GM12878 (cell line): ENCODE measurements at regions not wholly inside any gene's neighbourhood (a gene's known extent, or its start where the extent isn't known, plus 50 kb on each side); places are given as distances from the start of the nearest gene placed in this dataset.

Experiments
- ATAC-seq: fragments of 200-7000 bp; cut with Tn5 transposase; 3 replicates; pipeline ENCODE4 v1.9.1; 2020; ENCODE audit warnings: mild to moderate bottlenecking, moderate library complexity
- BruUV-seq: library from RNA; stranded (reverse); fragments of 400-500 nt; replicated peaks from 2 replicates; lab custom pipeline; 2021; lab: Mats Ljungman, UMichigan
- CTCF ChIA-PET: fragments of 300-600 bp; sonication (Branson Sonifier 250); formaldehyde crosslinking; extraction: SDS; loops from one replicate; lab custom pipeline; 2021; ENCODE audit warnings: inconsistent platforms; lab: Yijun Ruan, JAX
- POLR2A ChIA-PET: fragments of 350-600 bp; formaldehyde crosslinking; extraction: SDS; loops from one replicate; lab custom pipeline; 2021; ENCODE audit warnings: inconsistent platforms; lab: Charles Lee
- RAD21 ChIA-PET: fragments of 300-600 bp; sonication (Branson Sonifier 250); formaldehyde crosslinking; loops from one replicate; lab custom pipeline; 2023; ENCODE audit warnings: antibody characterized with exemption; ENCODE audit not compliant: unreplicated experiment; lab: Charles Lee
- SMC1A ChIA-PET: fragments of 300-600 bp; sonication (Branson Sonifier 250); formaldehyde crosslinking; loops from one replicate; lab custom pipeline; 2023; ENCODE audit not compliant: unreplicated experiment, uncharacterized antibody; lab: Charles Lee
- DNase-seq: peaks from one replicate; pipeline ENCODE4 v3.0.0-alpha.2; 2011; ENCODE audit warnings: low read depth, low spot score
- FAIRE-seq: peaks from 3 replicates; lab custom pipeline; 2011; peaks lifted over from hg19 to GRCh38; lab: Jason Lieb, UNC
- H2AFZ ChIP-seq: 2 replicates; pipeline ENCODE4 v1.6.0; 2011; ENCODE audit warnings: low read depth, low read length, control low read depth; ENCODE audit not compliant: control insufficient read depth
- H3K27ac ChIP-seq: 2 replicates; pipeline ENCODE4 v1.5.1; 2011; ENCODE audit warnings: control low read depth; ENCODE audit not compliant: control insufficient read depth, insufficient read depth
- H3K27me3 ChIP-seq, 2 experiments: replicated peaks in 1 of 2; 2 replicates each; pipeline versions ENCODE4 v1.6.0 to v1.6.1; 2011; ENCODE audit warnings: low read length in 1 of 2; ENCODE audit not compliant: control insufficient read depth in 2 of 2, insufficient read depth in 2 of 2
- H3K36me3 ChIP-seq, 2 experiments: 2 replicates each; pipeline ENCODE4 v1.5.1; 2011; ENCODE audit warnings: low read length in 1 of 2; ENCODE audit not compliant: control insufficient read depth in 2 of 2, insufficient read depth in 2 of 2
- H3K4me1 ChIP-seq: 2 replicates; pipeline ENCODE4 v1.6.1; 2011; ENCODE audit warnings: mild to moderate bottlenecking, low read length, moderate library complexity, mixed read lengths; ENCODE audit not compliant: control insufficient read depth, insufficient read depth
- H3K4me2 ChIP-seq: 2 replicates; pipeline ENCODE4 v1.6.0; 2011; ENCODE audit warnings: control low read depth; ENCODE audit not compliant: control insufficient read depth, insufficient read depth
- H3K4me3 ChIP-seq: fragments of 200-600 bp; sonication (generic); 2 replicates; pipeline ENCODE4 v1.5.1; 2016
- H3K79me2 ChIP-seq: 2 replicates; pipeline ENCODE4 v1.6.0; 2011; ENCODE audit warnings: low read length; ENCODE audit not compliant: control insufficient read depth, insufficient read depth
- H3K9ac ChIP-seq: 2 replicates; pipeline ENCODE4 v1.8.0; 2011; ENCODE audit warnings: low read length, control low read depth, mixed read lengths; ENCODE audit not compliant: control insufficient read depth, insufficient read depth
- H3K9me3 ChIP-seq: replicated peaks from 3 replicates; pipeline ENCODE4 v1.5.1; 2011; ENCODE audit warnings: mild to moderate bottlenecking, low read length; ENCODE audit not compliant: control insufficient read depth, insufficient read depth
- H4K20me1 ChIP-seq: 2 replicates; pipeline ENCODE4 v1.6.0; 2011; ENCODE audit not compliant: control insufficient read depth, insufficient read depth
- ATF7 ChIP-seq: fragments of 450-650 bp; IDR thresholded peaks from 2 replicates; pipeline ENCODE4 v1.6.1; 2016; ENCODE audit warnings: low read depth, mild to moderate bottlenecking
- GABPA ChIP-seq: IDR thresholded peaks from 2 replicates; pipeline ENCODE4 v1.6.1; 2014; ENCODE audit warnings: antibody characterized with exemption, low read depth, mild to moderate bottlenecking, inconsistent platforms
- HDAC2 ChIP-seq: fragments of 200-600 bp; sonication (generic); IDR thresholded peaks from 2 replicates; pipeline ENCODE4 v1.6.1; 2017
- KAT2A ChIP-seq: conservative IDR thresholded peaks from 2 replicates; pipeline ENCODE4 v1.6.1; 2011; ENCODE audit warnings: low read depth, low read length; ENCODE audit not compliant: control insufficient read depth
- KDM1A ChIP-seq: fragments of 200-600 bp; sonication (generic); IDR thresholded peaks from 2 replicates; pipeline ENCODE4 v1.6.1; 2016; ENCODE audit warnings: borderline replicate concordance
- POU2F2 ChIP-seq: IDR thresholded peaks from 3 replicates; pipeline ENCODE4 v1.6.1; 2011; ENCODE audit warnings: low read depth, mild to moderate bottlenecking, low read length, borderline replicate concordance
- RAD21 ChIP-seq: IDR thresholded peaks from 2 replicates; pipeline ENCODE4 v1.6.1; 2011; ENCODE audit warnings: mild to moderate bottlenecking, low read depth, low read length, moderate library complexity; ENCODE audit not compliant: insufficient read depth
- RAD51 ChIP-seq: fragments of 450-650 bp; IDR thresholded peaks from 2 replicates; pipeline ENCODE4 v1.6.1; 2016; ENCODE audit warnings: moderate library complexity, mild to moderate bottlenecking, inconsistent platforms
- SIN3A ChIP-seq: IDR thresholded peaks from 2 replicates; pipeline ENCODE4 v1.6.1; 2012; ENCODE audit warnings: low read depth, low read length, improper control_type of control experiment
- SIX5 ChIP-seq: IDR thresholded peaks from 2 replicates; pipeline ENCODE4 v1.6.1; 2011; ENCODE audit warnings: mild to moderate bottlenecking, low read depth, low read length, moderate library complexity; ENCODE audit not compliant: severe bottlenecking
- SMAD5 ChIP-seq: IDR thresholded peaks from 2 replicates; pipeline ENCODE4 v1.6.1; 2016; ENCODE audit warnings: antibody characterized with exemption, low read depth
- SMC3 ChIP-seq: IDR thresholded peaks from 2 replicates; pipeline ENCODE4 v1.6.1; 2011; ENCODE audit warnings: low read length, improper control_type of control experiment, borderline replicate concordance
- SP1 ChIP-seq: IDR thresholded peaks from one replicate; pipeline ENCODE4 v1.6.1; 2011; ENCODE audit warnings: low read depth, low read length
- TCF3 ChIP-seq: IDR thresholded peaks from 2 replicates; pipeline ENCODE4 v1.6.1; 2012; ENCODE audit warnings: low read depth, mild to moderate bottlenecking, low read length, borderline replicate concordance; ENCODE audit not compliant: insufficient read depth
- ZNF274 ChIP-seq: IDR thresholded peaks from one replicate; pipeline ENCODE4 v1.8.0; 2011; ENCODE audit not compliant: insufficient read length, insufficient read depth
- WGBS: methylation state at CpG from one replicate; pipeline ENCODE4 v1.1.6; 2016; ENCODE audit warnings: low lambda C conversion rate; ENCODE audit not compliant: insufficient replicate concordance, insufficient coverage; ENCODE audit errors: missing lambda C conversion rate; 5-methylcytosine and 5-hydroxymethylcytosine counted together
- in situ Hi-C: fragments of 300-500 bp; cut with MboI; formaldehyde crosslinking; loops from 9 replicates; pipeline ENCODE4 v1.14.3; 2018; ENCODE audit warnings: mixed read lengths
- intact Hi-C: fragments of 100-400 bp; cut with micrococcal nuclease; formaldehyde crosslinking; loops from one replicate; pipeline ENCODE4 v1.14.2; 2022; ENCODE audit not compliant: unreplicated experiment
- TF ChIP-seq, protein P1 (sequence below), 3 experiments: IDR thresholded peaks in 2 of 3; conservative IDR thresholded peaks in 1 of 3; 2 replicates each; pipeline ENCODE4 v1.5.1; 2011; ENCODE audit warnings: low read depth in 3 of 3, low read length in 3 of 3, mild to moderate bottlenecking in 3 of 3, control low read depth in 2 of 3, moderate library complexity in 2 of 3, inconsistent platforms in 1 of 3, mixed read lengths in 1 of 3; ENCODE audit not compliant: control insufficient read depth in 2 of 3, insufficient read depth in 1 of 3; ENCODE audit errors: extremely low read depth in 1 of 3
- TF ChIP-seq, protein P2 (sequence below): fragments of 450-650 bp; IDR thresholded peaks from 2 replicates; pipeline ENCODE4 v1.6.1; 2016; ENCODE audit warnings: mild to moderate bottlenecking

DNA sequence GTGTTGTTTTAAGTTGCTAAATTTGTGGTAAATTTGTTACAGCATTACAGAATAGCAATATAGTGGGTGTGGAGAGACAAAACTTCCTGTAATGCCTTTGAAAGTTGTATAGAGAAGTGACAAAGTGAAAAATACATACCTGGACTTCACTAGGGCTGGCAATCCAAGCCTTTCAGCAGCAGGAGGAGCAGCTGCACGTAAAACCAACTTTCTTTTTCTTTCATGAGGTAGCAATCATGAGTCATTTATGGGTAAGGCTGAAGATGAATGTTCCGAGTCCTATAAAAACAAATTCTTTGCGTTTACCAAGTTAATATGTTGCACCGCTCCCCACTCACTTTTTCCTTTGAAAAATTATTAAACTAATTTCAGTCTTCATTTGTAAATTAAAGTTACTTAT lies 1138.2 kb downstream of the TAF11L14 start:
- CTCF ChIA-PET = interaction anchor here (1.0 kb wide), 1 partner anchor 11 kb away, joined by 4 read pairs; no protein-coding TSS in a partner anchor
- H3K4me3 ChIP-seq = no peak overlapping the region
- WGBS = 51% methylated on average over 4 of the region's 4 CpGs
- DNase-seq (no peak), ATAC-seq (peak; percentile 86), FAIRE-seq (no peak)
- no peaks in the 10 kb centered on the region for H3K4me1 ChIP-seq
- POLR2A ChIA-PET = no interaction called here
- H3K27ac ChIP-seq = no peak overlapping the region
- no peak overlapping the region for H3K4me2 ChIP-seq
- intact Hi-C loops (loop anchor here (10.0 kb wide), 1 partner anchor 308 kb away; no protein-coding TSS in a partner anchor), in situ Hi-C loops (no loop called here)
- TF ChIP-seq SIN3A (no peak), TCF3 (no peak), SMAD5 (no peak), GABPA (no peak), POU2F2 (no peak), KAT2A (no peak), SIX5 (no peak), RAD21 (peak; percentile 32), HDAC2 (no peak), SP1 (no peak), ATF7 (no peak), SMC3 (peak; percentile 12; the same call in 1 of the 2 replicates), KDM1A (no peak), RAD51 (no peak), ZNF274 (no peak)
- TF ChIP-seq, protein P1, sequence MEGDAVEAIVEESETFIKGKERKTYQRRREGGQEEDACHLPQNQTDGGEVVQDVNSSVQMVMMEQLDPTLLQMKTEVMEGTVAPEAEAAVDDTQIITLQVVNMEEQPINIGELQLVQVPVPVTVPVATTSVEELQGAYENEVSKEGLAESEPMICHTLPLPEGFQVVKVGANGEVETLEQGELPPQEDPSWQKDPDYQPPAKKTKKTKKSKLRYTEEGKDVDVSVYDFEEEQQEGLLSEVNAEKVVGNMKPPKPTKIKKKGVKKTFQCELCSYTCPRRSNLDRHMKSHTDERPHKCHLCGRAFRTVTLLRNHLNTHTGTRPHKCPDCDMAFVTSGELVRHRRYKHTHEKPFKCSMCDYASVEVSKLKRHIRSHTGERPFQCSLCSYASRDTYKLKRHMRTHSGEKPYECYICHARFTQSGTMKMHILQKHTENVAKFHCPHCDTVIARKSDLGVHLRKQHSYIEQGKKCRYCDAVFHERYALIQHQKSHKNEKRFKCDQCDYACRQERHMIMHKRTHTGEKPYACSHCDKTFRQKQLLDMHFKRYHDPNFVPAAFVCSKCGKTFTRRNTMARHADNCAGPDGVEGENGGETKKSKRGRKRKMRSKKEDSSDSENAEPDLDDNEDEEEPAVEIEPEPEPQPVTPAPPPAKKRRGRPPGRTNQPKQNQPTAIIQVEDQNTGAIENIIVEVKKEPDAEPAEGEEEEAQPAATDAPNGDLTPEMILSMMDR (IDR thresholded peaks at IDR 0.05 in 2 of 3, conservative IDR thresholded peaks at IDR 0.05 in 1 of 3; ENCODE audit: control insufficient read depth in 2 of 3, extremely low read depth in 1 of 3, insufficient read depth in 1 of 3, low read depth in 3 of 3, low read length in 3 of 3) = peak in 2 of 3 experiments; percentile 38 to 50; a peak in 3 of 6 replicates
- TF ChIP-seq, protein P2, sequence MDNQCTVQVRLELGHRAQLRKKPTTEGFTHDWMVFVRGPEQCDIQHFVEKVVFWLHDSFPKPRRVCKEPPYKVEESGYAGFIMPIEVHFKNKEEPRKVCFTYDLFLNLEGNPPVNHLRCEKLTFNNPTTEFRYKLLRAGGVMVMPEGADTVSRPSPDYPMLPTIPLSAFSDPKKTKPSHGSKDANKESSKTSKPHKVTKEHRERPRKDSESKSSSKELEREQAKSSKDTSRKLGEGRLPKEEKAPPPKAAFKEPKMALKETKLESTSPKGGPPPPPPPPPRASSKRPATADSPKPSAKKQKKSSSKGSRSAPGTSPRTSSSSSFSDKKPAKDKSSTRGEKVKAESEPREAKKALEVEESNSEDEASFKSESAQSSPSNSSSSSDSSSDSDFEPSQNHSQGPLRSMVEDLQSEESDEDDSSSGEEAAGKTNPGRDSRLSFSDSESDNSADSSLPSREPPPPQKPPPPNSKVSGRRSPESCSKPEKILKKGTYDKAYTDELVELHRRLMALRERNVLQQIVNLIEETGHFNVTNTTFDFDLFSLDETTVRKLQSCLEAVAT = no peak
- H3K79me2 ChIP-seq = no peaks in the 10 kb centered on the region
- no peak overlapping the region for H3K9ac ChIP-seq
- no peak overlapping the region for H2AFZ ChIP-seq
- no peaks in the 10 kb centered on the region for H3K27me3 ChIP-seq
- no peaks in the 10 kb centered on the region for H4K20me1 ChIP-seq
- RAD21 ChIA-PET = interaction anchor here (1.1 kb wide), 1 partner anchor 12 kb away, joined by 3 read pairs; no protein-coding TSS in a partner anchor
- SMC1A ChIA-PET = interaction anchor here (1.1 to 1.8 kb wide), 3 partner anchors 10 to 73 kb away, joined by 4 to 5 read pairs (median 4); no protein-coding TSS in a partner anchor
- BruUV-seq = no TSS peak
- H3K9me3 ChIP-seq = no peaks in the 10 kb centered on the region
- no peaks in the 10 kb centered on the region for H3K36me3 ChIP-seq
